ENCODE measurements at regions not wholly inside any gene's neighbourhood (a gene's known extent, or its start where the extent isn't known, plus 50 kb on each side); places are given as distances from the start of the nearest gene placed in this dataset.

GRCh38 chr5:117691081-117691870, 1116.7 kb upstream of the SEMA6A start:
- TF ChIP-seq CTCF (conservative IDR thresholded peaks at IDR 0.05; ENCODE audit: low read depth in 2 of 2): no peak
- TF ChIP-seq EZH2 (IDR thresholded peaks at IDR 0.05; ENCODE audit: low read depth, unreplicated experiment): no peak
- TF ChIP-seq ZNF331 (CRISPR knock-in tag; IDR thresholded peaks at IDR 0.05; ENCODE audit: low read depth): no peak
- no peak for TF ChIP-seq REST (IDR thresholded peaks at IDR 0.05; ENCODE audit: unreplicated experiment)

Measured in GM23338 (cell line).